Activated CD4-positive, alpha-beta memory T cell treated with anti-CD3 and anti-CD28 coated beads for 36 hours (primary cell): ENCODE measurements at regions not wholly inside any gene's neighbourhood (a gene's known extent, or its start where the extent isn't known, plus 50 kb on each side); places are given as distances from the start of the nearest gene placed in this dataset.

Experiments used
- CTCF ChIA-PET: fragments of 350-600 bp; sonication (Branson Sonifier 250); formaldehyde crosslinking; loops from one replicate; lab custom pipeline; 2021; ENCODE audit warnings: antibody characterized with exemption, inconsistent platforms; lab: Charles Lee
- POLR2A ChIA-PET: fragments of 350-600 bp; sonication (Branson Sonifier 250); formaldehyde crosslinking; loops from one replicate; lab custom pipeline; 2021; ENCODE audit warnings: antibody characterized with exemption; lab: Charles Lee
- DNase-seq: peaks from one replicate; pipeline ENCODE4 v3.0.0-alpha.2; 2020
- H3K27ac Mint-ChIP-seq: one replicate; pipeline ENCODE4 v1.8.0; 2021; ENCODE audit warnings: mixed read lengths
- H3K27me3 Mint-ChIP-seq: one replicate; pipeline ENCODE4 v1.8.0; 2021; ENCODE audit warnings: mixed read lengths
- H3K36me3 Mint-ChIP-seq: one replicate; pipeline ENCODE4 v1.8.0; 2021; ENCODE audit warnings: mixed read lengths
- H3K4me1 Mint-ChIP-seq: one replicate; pipeline ENCODE4 v1.8.0; 2021; ENCODE audit warnings: low read depth, mixed read lengths
- H3K4me3 Mint-ChIP-seq: one replicate; pipeline ENCODE4 v1.8.0; 2021; ENCODE audit warnings: mild to moderate bottlenecking, mixed read lengths
- H3K9me3 Mint-ChIP-seq: one replicate; pipeline ENCODE4 v1.8.0; 2021; ENCODE audit warnings: mixed read lengths
- intact Hi-C: fragments of 100-400 bp; cut with micrococcal nuclease; formaldehyde crosslinking; loops from one replicate; pipeline ENCODE4 v1.15.1; 2023

DNA sequence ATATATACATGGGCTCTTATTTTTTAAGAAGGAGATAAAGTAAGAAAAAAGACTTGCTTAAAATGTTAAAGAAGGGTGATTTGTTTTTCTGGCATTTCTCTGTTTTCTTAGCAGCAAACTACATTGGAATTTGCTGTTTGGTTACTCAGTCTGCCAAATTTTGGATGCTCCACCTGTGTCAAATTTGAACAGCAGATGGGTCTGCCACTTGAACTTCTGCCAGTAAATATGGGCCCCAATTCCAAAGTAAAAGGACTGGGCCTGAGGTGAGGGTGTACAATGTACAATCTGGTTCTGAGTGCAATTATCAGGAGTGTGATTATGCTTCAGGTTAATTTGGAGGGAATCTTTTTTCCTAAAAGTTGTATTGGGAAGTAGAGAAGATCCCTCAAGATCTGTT lies 794.5 kb downstream of the DSC3 start:
- intact Hi-C loops, result no loop called here
- no peaks in the 10 kb centered on the region for H3K4me1 Mint-ChIP-seq
- no peak for DNase-seq
- no peaks in the 10 kb centered on the region for H3K36me3 Mint-ChIP-seq
- ChIA-PET POLR2A (no interaction called here), CTCF (no interaction called here)
- H3K4me3 Mint-ChIP-seq, result no peak overlapping the region
- H3K9me3 Mint-ChIP-seq, result peaks cover 21% of the 10 kb centered on the region
- no peak overlapping the region for H3K27ac Mint-ChIP-seq
- no peaks in the 10 kb centered on the region for H3K27me3 Mint-ChIP-seq

GRCh38 chr18:30245766-30246455 lies 796.6 kb downstream of the DSC3 start:
- POLR2A ChIA-PET, result no interaction called here
- no peak overlapping the region for H3K4me3 Mint-ChIP-seq
- intact Hi-C loops, result no loop called here
- no peak overlapping the region for H3K27ac Mint-ChIP-seq
- H3K27me3 Mint-ChIP-seq, result no peaks in the 10 kb centered on the region
- DNase-seq, result no peak
- H3K9me3 Mint-ChIP-seq, result peaks cover 26% of the 10 kb centered on the region
- no peaks in the 10 kb centered on the region for H3K4me1 Mint-ChIP-seq
- CTCF ChIA-PET, result no interaction called here
- H3K36me3 Mint-ChIP-seq, result no peaks in the 10 kb centered on the region

GRCh38 chr18:30234755-30235154 lies 807.8 kb downstream of the DSC3 start:
- POLR2A ChIA-PET, result no interaction called here
- no peaks in the 10 kb centered on the region for H3K27me3 Mint-ChIP-seq

GRCh38 chr18:30211112-30211511 lies 831.4 kb downstream of the DSC3 start:
- no peak overlapping the region for H3K4me3 Mint-ChIP-seq
- H3K9me3 Mint-ChIP-seq, result peaks cover 14% of the 10 kb centered on the region
- intact Hi-C loops, result no loop called here
- POLR2A ChIA-PET, result no interaction called here
- H3K4me1 Mint-ChIP-seq, result no peaks in the 10 kb centered on the region
- CTCF ChIA-PET, result no interaction called here
- no peaks in the 10 kb centered on the region for H3K36me3 Mint-ChIP-seq
- H3K27me3 Mint-ChIP-seq, result no peaks in the 10 kb centered on the region
- H3K27ac Mint-ChIP-seq, result no peak overlapping the region
- DNase-seq, result no peak

More at GRCh38 chr18:30234755-30235154, 807.8 kb downstream of the DSC3 start:
- intact Hi-C loops, result no loop called here
- Mint-ChIP-seq H3K4me1 (no peaks in the 10 kb centered on the region), H3K36me3 (no peaks in the 10 kb centered on the region), H3K9me3 (peaks cover 12% of the 10 kb centered on the region), H3K4me3 (no peak overlapping the region), H3K27ac (no peak overlapping the region)
- CTCF ChIA-PET, result no interaction called here
- no peak for DNase-seq

DNA sequence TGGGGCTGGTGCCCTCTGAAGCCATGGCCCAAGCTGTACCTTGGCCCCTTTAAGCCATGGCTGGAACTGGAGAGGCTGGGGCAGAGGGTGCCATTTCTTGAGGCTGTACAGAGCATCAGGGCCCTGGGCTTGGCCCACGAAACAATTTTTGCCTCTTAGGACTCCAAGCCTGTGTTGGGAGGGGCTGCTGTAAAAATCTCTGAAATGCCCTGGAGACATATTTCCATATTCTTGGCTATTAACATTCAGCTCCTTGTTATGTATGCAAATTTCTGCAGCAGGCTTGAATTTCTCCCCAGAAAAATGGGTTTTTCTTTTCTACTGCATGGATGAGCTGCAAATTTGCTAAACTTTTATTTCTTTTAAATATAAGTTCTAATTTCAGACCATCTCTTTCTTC lies 834.0 kb downstream of the DSC3 start:
- ChIA-PET CTCF (no interaction called here), POLR2A (interaction anchor here (1.2 kb wide), 1 partner anchor 16 kb away, joined by 3 read pairs; no protein-coding TSS in a partner anchor)
- Mint-ChIP-seq H3K4me3 (no peak overlapping the region), H3K9me3 (peaks cover 12% of the 10 kb centered on the region), H3K27me3 (no peaks in the 10 kb centered on the region), H3K36me3 (no peaks in the 10 kb centered on the region), H3K27ac (no peak overlapping the region), H3K4me1 (no peaks in the 10 kb centered on the region)
- intact Hi-C loops, result no loop called here
- DNase-seq, result no peak

DNA sequence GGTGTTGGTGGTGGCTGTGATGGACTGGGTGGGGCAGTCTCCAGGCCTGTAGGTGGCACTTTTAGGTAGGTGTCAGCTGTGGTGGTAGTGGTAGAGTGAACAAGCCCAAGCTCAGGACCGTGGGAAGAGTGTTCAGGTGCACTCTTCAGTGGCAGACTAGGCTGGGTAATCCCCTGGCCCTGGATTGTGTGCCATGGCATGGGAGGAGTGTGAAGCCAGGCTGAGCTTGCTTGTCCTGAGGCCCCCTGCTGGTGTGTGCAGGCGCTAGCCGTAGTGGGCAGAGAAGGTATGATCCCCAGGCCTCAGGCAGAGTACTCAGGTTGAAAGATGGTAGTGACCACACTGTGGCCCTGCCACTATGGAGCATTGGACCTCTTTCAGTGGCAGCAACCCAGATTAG lies 850.3 kb downstream of the DSC3 start:
- CTCF ChIA-PET, result no interaction called here
- intact Hi-C loops, result no loop called here
- Mint-ChIP-seq H3K4me1 (no peaks in the 10 kb centered on the region), H3K27ac (no peak overlapping the region), H3K9me3 (peaks cover 41% of the 10 kb centered on the region), H3K4me3 (no peak overlapping the region), H3K27me3 (no peaks in the 10 kb centered on the region), H3K36me3 (no peaks in the 10 kb centered on the region)
- POLR2A ChIA-PET, result no interaction called here
- no peak for DNase-seq

GRCh38 chr18:30186245-30186644 lies 856.3 kb downstream of the DSC3 start:
- H3K4me1 Mint-ChIP-seq, result no peaks in the 10 kb centered on the region
- no peak for DNase-seq
- H3K36me3 Mint-ChIP-seq, result no peaks in the 10 kb centered on the region
- ChIA-PET CTCF (no interaction called here), POLR2A (no interaction called here)
- H3K27ac Mint-ChIP-seq, result no peak overlapping the region
- no peak overlapping the region for H3K4me3 Mint-ChIP-seq
- peaks cover 24% of the 10 kb centered on the region for H3K9me3 Mint-ChIP-seq
- no peaks in the 10 kb centered on the region for H3K27me3 Mint-ChIP-seq
- intact Hi-C loops, result no loop called here

GRCh38 chr18:30177056-30177455 lies 865.5 kb downstream of the DSC3 start:
- H3K27me3 Mint-ChIP-seq, result no peaks in the 10 kb centered on the region
- H3K4me1 Mint-ChIP-seq, result no peaks in the 10 kb centered on the region
- peaks cover 23% of the 10 kb centered on the region for H3K9me3 Mint-ChIP-seq
- H3K36me3 Mint-ChIP-seq, result no peaks in the 10 kb centered on the region
- DNase-seq, result no peak
- H3K4me3 Mint-ChIP-seq, result no peak overlapping the region
- ChIA-PET POLR2A (no interaction called here), CTCF (no interaction called here)
- no peak overlapping the region for H3K27ac Mint-ChIP-seq
- intact Hi-C loops, result no loop called here

GRCh38 chr18:30175621-30176225 lies 866.8 kb downstream of the DSC3 start:
- ChIA-PET POLR2A (no interaction called here), CTCF (no interaction called here)
- no peak overlapping the region for H3K4me3 Mint-ChIP-seq
- H3K9me3 Mint-ChIP-seq, result peaks cover 23% of the 10 kb centered on the region
- no peak overlapping the region for H3K27ac Mint-ChIP-seq
- no peaks in the 10 kb centered on the region for H3K4me1 Mint-ChIP-seq
- no peaks in the 10 kb centered on the region for H3K36me3 Mint-ChIP-seq
- H3K27me3 Mint-ChIP-seq, result no peaks in the 10 kb centered on the region
- DNase-seq, result no peak
- intact Hi-C loops, result no loop called here

- peaks cover 23% of the 10 kb centered on the region for H3K9me3 Mint-ChIP-seq
- ChIA-PET POLR2A (no interaction called here), CTCF (no interaction called here)
- H3K27me3 Mint-ChIP-seq, result no peaks in the 10 kb centered on the region
- intact Hi-C loops, result no loop called here
- no peak for DNase-seq
- H3K36me3 Mint-ChIP-seq, result no peaks in the 10 kb centered on the region
- H3K27ac Mint-ChIP-seq, result no peak overlapping the region
- H3K4me1 Mint-ChIP-seq, result no peaks in the 10 kb centered on the region
- H3K4me3 Mint-ChIP-seq, result no peak overlapping the region
These were observed 867.4 kb downstream of the DSC3 start for GRCh38 chr18:30175061-30175574.

GRCh38 chr18:30163573-30163972 lies 879.0 kb downstream of the DSC3 start:
- H3K4me1 Mint-ChIP-seq, result no peaks in the 10 kb centered on the region
- no peak overlapping the region for H3K27ac Mint-ChIP-seq
- CTCF ChIA-PET, result no interaction called here
- H3K4me3 Mint-ChIP-seq, result no peak overlapping the region
- peaks cover 16% of the 10 kb centered on the region for H3K9me3 Mint-ChIP-seq
- POLR2A ChIA-PET, result no interaction called here
- intact Hi-C loops, result no loop called here
- H3K36me3 Mint-ChIP-seq, result no peaks in the 10 kb centered on the region
- no peak for DNase-seq
- no peaks in the 10 kb centered on the region for H3K27me3 Mint-ChIP-seq

DNA sequence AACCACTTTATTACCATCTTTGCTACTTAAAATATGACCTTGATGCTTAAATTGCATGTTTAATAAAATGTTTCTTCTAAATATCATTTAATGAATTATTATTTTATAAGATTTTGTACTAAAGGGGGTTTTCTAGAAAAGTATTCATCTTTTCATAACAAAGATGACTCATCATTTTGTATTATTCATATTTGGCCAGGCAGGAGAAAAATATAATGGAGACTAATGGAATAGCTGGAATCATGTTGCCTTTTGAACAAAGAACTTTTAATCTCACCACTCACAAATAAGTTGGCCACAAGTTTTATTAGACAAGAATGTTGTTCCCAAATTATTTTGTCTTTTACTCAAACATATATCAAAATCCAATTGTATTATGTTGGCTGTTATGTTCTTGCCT lies 882.4 kb downstream of the DSC3 start:
- no peaks in the 10 kb centered on the region for H3K27me3 Mint-ChIP-seq
- H3K36me3 Mint-ChIP-seq, result no peaks in the 10 kb centered on the region
- POLR2A ChIA-PET, result no interaction called here
- H3K9me3 Mint-ChIP-seq, result peaks cover 13% of the 10 kb centered on the region
- no peaks in the 10 kb centered on the region for H3K4me1 Mint-ChIP-seq
- no peak for DNase-seq
- H3K4me3 Mint-ChIP-seq, result no peak overlapping the region
- CTCF ChIA-PET, result no interaction called here
- intact Hi-C loops, result no loop called here
- H3K27ac Mint-ChIP-seq, result no peak overlapping the region
